ENCODE measurements at regions not wholly inside any gene's neighbourhood (a gene's known extent, or its start where the extent isn't known, plus 50 kb on each side); places are given as distances from the start of the nearest gene placed in this dataset.
"Not testable (repeated sequence)": the region's sequence is repeated elsewhere in the genome, so short reads cannot be mapped to it uniquely, and the experiment has no call there.

DNA sequence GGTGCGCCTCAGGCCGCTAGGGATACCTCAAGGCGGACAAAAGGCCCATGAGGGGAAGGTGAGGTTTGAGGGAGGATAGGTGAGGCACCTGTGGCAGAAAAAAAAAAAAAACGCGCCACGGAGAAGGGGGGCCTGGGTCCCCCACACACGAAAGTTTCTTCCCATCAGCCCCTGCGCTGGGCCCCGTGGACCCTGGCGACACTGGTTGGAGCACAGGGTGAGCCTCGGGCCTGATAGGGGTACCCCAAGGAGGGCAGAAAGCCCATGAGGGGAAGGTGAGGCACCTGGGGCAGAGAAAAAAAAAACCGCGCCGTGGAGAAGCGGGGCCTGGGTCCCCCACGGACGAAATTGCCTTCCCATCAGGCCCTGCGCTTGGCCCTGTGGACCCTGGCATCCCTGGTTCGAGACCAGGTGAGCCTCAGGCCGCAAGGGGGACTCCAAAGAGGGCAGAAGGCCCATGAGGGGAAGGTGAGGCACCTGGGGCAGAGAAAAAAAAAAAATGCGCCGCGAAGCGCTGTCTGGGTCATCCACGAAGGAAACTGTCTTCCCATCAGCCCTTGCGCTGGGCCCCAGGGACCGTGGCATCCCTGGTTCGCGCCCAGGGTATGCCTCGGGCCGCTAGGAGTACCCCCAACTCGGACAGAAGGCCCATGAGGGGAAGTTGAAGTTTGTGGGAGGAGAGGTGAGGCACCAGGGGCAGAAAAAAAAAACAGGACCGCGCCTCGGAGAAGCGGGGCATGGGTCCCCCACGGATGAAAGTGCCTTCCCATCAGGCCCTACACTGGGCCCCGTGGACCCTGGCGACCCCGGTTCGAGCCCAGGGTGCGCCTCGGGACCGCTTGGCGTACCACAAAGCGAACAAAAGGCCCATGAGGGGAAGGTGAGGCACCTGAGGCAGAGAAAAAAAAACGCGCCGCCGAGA is 226.2 kb downstream of the CCDC74A start:
- no peak for DNase-seq (ENCODE audit: low spot score)

- no peak for DNase-seq (ENCODE audit: low spot score)
Measured at GRCh38 chr2:131754929-131755720, 227.4 kb downstream of the CCDC74A start.

GRCh38 chr2:131756141-131756907 is 228.6 kb downstream of the CCDC74A start:
- no peak for DNase-seq (ENCODE audit: low spot score)

- not testable (repeated sequence) for DNase-seq (ENCODE audit: low spot score)
Measured at GRCh38 chr2:131758941-131759340, 231.3 kb downstream of the CCDC74A start.

GRCh38 chr2:131774955-131775555 is 247.4 kb downstream of the CCDC74A start:
- not testable (repeated sequence) for DNase-seq (ENCODE audit: low spot score)

DNA sequence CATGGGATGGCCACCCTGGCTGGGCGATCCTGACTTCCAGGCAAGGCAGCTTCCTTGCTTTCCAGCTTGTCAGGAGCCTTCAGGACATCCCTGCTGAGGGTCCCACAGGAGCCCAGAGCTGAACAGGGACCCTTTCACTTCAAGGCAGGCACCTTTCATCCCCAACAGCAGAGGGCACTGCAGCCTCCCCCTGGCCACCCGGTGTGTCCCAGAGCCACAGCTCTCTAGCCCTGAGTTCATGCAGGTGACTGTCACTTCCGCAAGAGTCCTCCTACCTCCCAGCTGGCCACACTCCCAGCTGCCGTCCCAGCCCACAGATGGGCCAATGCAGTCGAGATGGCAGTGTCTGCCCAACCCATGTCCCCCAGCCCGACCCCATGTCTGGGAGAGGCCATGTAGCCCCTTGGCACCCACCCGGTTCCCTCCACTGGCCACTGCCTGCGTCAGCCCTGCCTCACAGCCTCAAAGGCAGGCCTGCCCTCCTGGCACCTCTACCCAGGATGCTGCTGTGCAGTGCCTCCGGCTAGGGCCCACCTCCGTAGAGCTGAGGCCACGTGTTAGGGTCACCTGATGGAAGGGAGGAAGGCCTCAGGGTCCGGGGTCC is 248.3 kb downstream of the CCDC74A start:
- not testable (repeated sequence) for DNase-seq (ENCODE audit: low spot score)

- not testable (repeated sequence) for DNase-seq (ENCODE audit: low spot score)
Measured at GRCh38 chr2:131780446-131780845, 252.8 kb downstream of the CCDC74A start.

- no peak for DNase-seq (ENCODE audit: low spot score)
Measured at GRCh38 chr2:131801210-131801744, 273.6 kb downstream of the CCDC74A start.

GRCh38 chr2:131801745-131802350 is 274.2 kb downstream of the CCDC74A start:
- DNase-seq (ENCODE audit: low spot score): peak; percentile 48

DNA sequence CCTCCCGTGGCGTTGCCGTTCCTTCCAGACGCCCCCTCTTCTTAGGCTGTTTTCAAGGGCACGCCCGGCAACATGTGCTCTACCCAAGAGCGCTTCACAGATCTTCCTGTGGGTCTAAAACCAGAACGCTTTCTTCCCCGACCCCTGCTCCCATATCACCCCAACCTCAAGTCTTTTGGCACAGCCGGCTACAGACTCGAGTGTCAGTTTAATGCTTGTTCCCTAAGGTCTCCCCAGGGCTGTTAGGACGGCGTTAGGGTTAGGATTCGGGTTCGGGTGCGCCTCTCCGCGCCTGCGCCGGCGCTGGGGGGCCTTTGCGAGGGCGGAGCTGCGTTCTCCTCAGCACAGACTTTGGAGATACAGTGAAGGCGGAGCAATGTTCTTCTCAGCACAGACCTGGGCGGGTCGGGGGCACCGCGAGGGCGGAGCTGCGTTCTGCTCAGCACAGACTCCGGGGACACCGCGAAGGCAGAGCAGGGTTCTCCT is 274.7 kb downstream of the CCDC74A start:
- DNase-seq (ENCODE audit: low spot score): not testable (repeated sequence)

DNA sequence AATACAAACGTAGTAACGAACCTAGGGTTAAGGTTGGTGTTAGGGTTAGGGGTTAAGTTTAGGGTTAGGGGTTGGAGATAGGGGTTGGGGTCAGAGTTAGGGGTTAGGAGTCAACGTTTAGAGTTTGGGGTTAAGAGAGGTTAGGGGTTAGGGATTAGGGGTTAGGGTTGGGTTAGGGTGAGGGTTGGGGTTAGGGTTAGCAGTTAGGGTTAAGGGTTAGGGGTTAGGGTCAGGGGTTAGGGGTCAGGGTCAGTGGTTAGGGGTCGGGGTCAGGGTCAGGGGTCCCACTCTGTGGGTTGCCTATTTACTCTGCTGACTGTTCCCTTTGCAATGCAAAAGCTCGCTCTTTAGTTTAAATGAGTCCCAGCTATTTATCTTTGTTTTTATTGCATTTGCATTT is 275.5 kb downstream of the CCDC74A start:
- not testable (repeated sequence) for DNase-seq (ENCODE audit: low spot score)

- DNase-seq (ENCODE audit: low spot score): not testable (repeated sequence)
Measured at GRCh38 chr2:131812605-131813004, 284.9 kb downstream of the CCDC74A start.

GRCh38 chr2:131813378-131813777 is 285.7 kb downstream of the CCDC74A start:
- DNase-seq (ENCODE audit: low spot score): not testable (repeated sequence)

DNA sequence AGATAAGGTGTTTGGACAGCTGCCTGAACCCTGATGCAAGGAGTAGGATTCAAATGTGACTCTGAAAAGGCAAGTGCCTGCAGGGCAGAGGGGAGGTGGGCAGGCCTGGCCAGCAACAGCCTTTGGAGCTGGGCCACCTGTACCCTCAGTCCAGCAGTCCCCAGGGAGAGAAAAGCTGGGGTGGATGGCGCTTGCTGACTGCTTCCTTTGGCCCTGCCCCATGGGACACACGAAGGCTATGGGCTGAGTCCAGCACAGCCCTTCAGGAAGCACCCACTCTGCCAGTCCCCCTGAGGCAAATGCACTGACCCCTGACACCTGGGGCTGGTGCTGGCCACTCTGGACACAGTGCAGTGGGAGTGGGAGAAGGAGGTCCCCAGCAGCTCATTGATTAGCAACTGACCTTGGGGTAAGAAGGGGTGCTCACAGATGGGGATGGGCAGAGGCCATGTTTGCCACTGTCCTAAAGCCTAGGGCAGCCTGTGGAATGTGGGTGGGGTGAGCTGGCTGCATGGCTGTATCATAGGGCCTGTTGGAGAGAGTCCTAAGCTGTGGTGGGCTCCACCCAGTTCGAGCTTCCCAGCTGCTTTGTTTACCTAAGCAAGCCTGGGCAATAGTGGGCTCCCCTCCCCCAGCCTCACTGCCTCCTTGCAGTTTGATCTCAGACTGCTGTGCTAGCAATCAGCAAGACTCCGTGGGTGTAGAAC is 290.7 kb downstream of the CCDC74A start:
- DNase-seq (ENCODE audit: low spot score): not testable (repeated sequence)

DNA sequence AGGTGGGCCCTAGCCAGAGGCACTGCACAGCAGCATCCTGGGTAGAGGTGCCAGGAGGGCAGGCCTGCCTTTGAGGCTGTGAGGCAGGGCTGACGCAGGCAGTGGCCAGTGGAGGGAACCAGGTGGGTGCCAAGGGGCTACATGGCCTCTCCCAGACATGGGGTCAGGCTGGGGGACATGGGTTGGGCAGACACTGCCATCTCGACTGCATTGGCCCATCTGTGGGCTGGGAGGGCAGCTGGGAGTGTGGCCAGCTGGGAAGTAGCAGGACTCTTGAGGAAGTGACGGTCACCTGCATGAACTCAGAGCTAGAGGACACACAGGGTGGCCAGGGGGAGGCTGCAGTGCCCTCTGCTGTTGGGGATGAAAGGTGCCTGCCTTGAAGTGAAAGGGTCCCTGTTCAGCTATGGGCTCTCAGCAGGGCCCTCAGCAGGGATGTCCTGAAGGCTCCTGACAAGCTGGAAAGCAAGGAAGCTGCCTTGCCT is 294.6 kb downstream of the CCDC74A start:
- DNase-seq (ENCODE audit: low spot score): not testable (repeated sequence)

DNA sequence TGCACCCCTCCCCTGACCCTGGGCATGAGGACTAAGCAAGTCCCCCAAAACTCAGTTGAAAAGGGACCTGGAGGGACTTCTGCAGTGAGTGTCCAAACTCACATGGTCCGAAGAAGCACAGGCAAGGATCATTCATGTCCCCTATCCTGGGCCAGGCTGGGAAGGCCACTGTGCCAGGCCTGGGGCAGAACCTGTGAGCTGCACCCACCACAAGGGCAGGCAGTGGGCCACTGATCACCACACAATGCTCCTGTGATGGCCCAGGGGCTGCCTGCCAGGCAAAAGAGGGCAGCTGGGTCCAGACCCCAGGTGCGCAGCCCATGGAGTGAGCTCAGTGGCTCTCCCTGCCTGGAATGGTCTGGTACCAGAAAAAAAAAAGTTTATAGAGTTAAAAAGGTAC is 295.4 kb downstream of the CCDC74A start:
- not testable (repeated sequence) for DNase-seq (ENCODE audit: low spot score)

- not testable (repeated sequence) for DNase-seq (ENCODE audit: low spot score)
Measured at GRCh38 chr2:131824986-131825385, 297.3 kb downstream of the CCDC74A start.

- DNase-seq (ENCODE audit: low spot score): no peak
Measured at GRCh38 chr2:131827481-131828163, 299.9 kb downstream of the CCDC74A start.

DNA sequence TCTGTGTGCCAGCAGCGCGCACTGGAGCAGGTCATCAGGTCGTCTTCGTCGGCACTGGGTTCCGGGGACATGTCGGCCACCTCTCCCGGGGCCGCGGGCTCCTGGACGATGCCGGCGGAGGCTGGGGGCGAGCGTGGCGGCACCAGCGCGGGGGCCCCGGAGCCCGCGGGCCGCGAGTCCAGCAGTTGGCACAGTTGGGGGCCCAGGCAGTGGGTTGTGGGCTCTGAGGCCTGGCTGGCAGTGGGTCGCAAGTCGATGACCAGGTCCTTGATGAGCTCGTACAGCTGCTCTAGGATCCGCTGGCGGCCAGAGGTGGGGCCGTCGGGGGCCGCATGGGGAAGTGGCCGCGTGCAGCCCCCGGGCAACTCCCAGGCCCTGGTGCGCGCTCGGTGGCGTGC is 300.5 kb downstream of the CCDC74A start:
- no peak for DNase-seq (ENCODE audit: low spot score)
